OCI-LY3 (cell line): ENCODE measurements at regions not wholly inside any gene's neighbourhood (a gene's known extent, or its start where the extent isn't known, plus 50 kb on each side); places are given as distances from the start of the nearest gene placed in this dataset.

ENCODE experiments used
- EZH2phosphoT487 ChIP-seq: fragments of 200-600 bp; shearing (Covaris generic); IDR thresholded peaks from 2 replicates; pipeline ENCODE4 v1.6.1; 2018; ENCODE audit warnings: antibody characterized with exemption, mixed run types, low read depth
- TF ChIP-seq, protein P1 (sequence below): fragments of 200-600, 300-600 bp; sonication (generic); IDR thresholded peaks from 2 replicates; pipeline ENCODE4 v1.5.1; 2014; ENCODE audit warnings: antibody characterized with exemption, low read length, low read depth

DNA sequence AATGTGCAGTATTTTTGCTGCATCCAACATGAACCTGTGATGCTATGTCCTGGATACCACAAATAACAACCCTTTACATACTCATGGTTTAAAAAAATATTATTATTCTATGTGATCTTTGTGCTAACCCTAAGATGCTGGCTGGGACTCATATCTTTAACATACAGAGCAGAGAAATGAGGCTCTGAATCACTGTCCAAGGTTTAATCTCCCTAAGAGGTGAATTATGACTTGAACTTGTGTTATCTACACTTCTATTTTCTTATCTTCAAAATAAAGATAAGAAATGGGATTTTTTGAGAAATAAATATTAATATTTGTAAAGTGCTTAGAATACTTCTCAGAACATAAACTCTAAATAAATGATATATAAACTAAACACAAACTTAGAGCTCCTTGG lies 68.8 kb upstream of the GRIA1 start:
- TF ChIP-seq, protein P1, sequence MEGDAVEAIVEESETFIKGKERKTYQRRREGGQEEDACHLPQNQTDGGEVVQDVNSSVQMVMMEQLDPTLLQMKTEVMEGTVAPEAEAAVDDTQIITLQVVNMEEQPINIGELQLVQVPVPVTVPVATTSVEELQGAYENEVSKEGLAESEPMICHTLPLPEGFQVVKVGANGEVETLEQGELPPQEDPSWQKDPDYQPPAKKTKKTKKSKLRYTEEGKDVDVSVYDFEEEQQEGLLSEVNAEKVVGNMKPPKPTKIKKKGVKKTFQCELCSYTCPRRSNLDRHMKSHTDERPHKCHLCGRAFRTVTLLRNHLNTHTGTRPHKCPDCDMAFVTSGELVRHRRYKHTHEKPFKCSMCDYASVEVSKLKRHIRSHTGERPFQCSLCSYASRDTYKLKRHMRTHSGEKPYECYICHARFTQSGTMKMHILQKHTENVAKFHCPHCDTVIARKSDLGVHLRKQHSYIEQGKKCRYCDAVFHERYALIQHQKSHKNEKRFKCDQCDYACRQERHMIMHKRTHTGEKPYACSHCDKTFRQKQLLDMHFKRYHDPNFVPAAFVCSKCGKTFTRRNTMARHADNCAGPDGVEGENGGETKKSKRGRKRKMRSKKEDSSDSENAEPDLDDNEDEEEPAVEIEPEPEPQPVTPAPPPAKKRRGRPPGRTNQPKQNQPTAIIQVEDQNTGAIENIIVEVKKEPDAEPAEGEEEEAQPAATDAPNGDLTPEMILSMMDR, result no peak
- no peak for TF ChIP-seq EZH2phosphoT487
